GM18499 (cell line): ENCODE measurements at regions not wholly inside any gene's neighbourhood (a gene's known extent, or its start where the extent isn't known, plus 50 kb on each side); places are given as distances from the start of the nearest gene placed in this dataset.
A peak's percentile ranks its signal among the peaks of the same experiment; 100 is the strongest.

Experiments
- ATAC-seq: cut with Tn5 transposase; IDR thresholded peaks from one replicate; pipeline ENCODE4 v1.9.1; 2021; ENCODE audit warnings: moderate number of reproducible peaks; ENCODE audit not compliant: insufficient read depth, unreplicated experiment

DNA sequence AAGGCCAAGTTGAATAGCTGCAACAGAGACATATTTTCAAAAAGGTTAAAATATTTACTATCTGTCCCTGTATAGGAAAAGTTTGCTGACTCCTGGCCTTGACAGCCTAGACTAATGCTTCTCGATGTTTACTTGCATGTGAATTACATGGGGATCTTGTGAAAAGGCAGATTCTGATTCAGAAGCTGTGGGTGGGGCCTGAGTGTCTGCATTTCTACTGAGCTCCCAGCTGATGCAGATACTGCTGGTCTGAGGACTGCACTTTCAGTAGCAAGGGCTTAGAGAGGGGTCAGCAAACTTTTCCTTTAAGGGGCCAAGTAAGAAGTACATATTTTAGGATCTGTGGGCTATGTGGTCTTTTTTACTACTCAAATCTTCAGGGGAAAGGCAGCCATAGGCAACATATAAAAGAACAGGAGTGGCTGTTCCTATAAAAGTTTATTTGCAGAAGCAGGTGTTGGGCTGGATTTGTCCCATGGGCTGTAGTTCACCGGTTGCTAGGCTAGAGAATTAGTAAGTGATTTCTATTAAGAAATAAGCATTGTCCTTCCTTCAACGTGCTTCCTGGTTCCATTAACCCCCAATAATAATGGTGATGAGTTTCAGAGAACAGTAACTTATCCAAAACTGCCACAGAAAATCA lies 97.2 kb upstream of the PDE5A start:
- no peak for ATAC-seq

DNA sequence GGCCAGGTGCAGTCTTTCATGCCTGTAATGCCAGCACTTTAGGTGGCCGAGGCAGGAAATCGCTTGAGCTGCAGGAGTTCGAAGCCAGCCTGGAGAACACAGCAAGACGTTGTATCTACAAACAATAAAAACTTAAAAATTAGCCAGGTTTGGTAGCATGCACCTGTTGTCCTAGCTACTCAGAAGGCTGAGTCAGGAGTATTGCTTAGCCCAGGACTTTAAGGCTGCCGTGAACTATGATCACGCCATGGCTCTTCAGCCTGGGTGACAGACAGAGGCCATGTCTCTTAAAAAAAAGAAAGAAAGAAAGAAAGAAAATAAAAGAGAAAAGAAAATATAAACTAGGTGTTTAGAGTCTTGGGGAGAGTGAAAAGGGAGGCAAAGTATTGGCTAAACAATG lies 96.4 kb upstream of the PDE5A start:
- no peak for ATAC-seq

GRCh38 chr4:119722670-119723069 lies 94.1 kb upstream of the PDE5A start:
- ATAC-seq, result no peak

DNA sequence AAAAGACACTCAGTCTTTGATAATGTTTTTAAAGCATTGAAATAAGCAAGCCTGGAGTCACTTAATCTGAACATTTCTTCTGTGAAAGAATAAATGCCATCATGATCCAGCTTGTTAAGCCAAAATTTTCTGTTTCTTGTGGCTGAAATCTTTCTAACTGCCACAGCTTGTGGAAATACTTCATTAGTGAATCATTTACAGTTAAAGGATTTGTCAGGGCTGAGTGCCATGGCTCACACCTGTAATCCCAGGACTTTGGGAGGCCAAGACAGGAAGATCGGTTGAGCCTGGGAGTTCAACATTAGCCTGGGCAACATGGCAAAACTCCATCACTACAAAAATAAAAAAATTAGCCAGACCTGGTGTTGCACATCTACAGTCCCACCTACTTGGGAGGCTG lies 93.3 kb upstream of the PDE5A start:
- no peak for ATAC-seq

DNA sequence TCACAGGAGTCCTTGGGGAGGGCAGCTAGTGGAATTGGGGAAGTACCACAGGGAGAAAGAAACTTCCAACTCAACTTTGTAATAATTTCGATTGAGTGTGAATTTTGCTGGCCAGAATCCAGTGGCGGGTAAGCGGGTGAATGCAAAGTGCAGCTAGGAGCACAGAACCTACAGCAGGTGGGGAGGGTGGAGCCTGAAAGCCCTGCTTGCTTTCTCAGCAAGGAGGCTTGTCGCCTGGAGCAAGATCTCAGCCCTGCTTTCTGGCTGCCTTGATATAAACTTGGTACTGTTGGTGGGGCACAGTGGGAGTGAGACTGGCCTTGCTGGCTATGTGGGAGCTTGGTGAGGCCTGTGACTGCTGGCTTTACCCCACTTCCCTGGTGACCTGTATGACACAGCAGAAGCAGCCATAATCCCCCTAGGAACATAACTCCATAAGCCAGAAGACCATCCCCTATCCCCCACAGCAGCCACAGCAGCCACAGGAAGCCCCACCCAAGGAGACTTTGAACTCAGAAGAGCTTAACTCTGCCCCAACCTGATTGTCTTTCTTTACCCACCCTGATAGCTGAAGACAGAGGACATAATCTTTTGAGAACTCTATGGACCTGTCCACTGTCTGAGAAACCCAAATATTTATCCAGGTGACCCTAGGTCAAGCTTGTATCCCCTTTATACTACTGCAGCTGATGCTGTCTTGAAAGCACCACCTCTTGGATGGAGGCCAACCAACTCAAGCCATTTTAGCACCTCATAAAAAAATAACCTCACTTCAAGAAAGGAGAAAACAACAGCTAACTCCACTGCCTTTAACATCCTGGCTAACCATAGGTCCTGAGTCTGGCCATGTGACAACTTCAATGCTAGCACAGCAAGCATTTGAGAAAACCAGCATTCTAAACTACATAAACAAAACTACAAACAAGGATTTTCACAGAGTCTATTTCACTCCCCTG lies 87.2 kb upstream of the PDE5A start:
- ATAC-seq, result no peak

GRCh38 chr4:119709418-119709817 lies 80.8 kb upstream of the PDE5A start:
- ATAC-seq, result no peak

DNA sequence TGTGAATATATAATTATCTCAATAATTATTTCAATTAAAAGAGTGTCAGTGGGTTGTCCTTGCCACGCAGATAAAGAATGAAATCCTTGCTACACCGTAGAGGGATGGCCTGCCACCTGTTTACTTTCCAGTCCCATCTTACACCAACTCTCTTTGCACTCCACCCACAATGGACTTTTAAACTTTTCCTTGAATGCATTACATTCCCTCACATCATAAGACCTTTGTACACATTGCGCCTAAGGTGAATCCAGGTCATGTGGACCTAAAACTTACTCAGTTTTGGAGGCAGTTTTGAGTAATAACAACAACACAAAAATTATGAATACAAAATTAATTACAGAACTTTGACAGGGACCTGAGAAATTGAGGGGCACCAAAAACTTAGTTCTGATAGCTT lies 78.7 kb upstream of the PDE5A start:
- ATAC-seq, result no peak

GRCh38 chr4:119706804-119707203 lies 78.2 kb upstream of the PDE5A start:
- no peak for ATAC-seq

GRCh38 chr4:119697887-119698393 lies 69.3 kb upstream of the PDE5A start:
- ATAC-seq, result peak; percentile 59

DNA sequence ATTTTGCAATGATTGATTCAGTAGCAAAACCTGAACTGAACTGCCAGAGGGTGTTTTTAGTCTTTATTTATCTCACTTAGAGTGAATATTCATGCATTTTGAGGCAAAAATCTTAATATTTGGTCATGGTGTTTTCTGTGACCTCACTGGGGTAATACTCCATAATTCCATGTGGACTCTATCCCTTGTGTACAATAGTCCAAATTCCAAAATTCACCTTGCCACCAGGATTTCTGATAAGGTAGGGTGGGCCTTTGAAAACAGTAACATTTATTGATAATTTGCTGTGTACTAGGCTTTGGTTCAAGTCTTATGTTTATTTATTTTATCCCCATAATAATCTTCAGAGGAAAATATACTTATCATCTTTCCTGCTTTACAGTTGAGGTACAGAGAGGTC lies 68.4 kb upstream of the PDE5A start:
- no peak for ATAC-seq

- ATAC-seq, result no peak
Observed at GRCh38 chr4:119695216-119695615, 66.6 kb upstream of the PDE5A start.

DNA sequence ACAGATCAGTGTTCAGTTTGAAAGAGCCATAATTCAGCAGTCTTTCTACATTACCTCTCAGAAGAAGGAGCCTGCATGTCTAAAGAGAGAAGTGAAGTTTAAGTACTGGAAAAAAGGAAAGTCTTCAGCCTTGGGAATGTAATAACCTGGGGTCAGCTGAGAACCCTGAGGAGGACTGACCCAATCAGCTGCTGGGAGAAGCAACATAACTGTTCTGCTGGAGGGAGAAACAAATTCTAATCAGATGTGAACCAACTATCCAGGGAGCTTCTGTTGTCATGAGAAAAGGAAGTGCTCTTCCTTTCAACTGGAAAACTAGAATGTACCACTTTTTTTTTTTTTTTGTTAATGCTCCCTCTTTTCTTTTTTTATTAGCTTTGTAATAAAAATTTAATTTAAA lies 64.5 kb upstream of the PDE5A start:
- ATAC-seq, result no peak

DNA sequence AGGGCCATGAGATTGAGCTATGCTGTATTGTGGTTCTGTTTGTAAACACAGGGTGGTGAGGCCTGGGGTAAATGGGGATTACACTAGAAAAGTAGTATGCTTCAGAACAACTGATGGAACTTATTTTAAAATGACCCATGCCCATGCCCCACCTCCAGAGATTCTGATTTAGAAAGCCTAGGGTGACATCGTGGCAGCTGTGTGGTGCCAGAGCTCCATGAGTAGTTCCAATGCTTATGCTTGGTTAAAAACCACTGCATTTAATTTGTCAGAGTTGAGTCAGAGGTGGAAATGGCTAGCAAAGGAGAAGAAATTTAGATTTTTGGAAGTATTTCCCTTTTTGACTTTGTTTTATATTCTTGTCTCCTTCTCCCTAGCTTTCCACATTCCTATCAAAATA lies 63.4 kb upstream of the PDE5A start:
- no peak for ATAC-seq

GRCh38 chr4:119690871-119691270 lies 62.3 kb upstream of the PDE5A start:
- no peak for ATAC-seq

- no peak for ATAC-seq
Observed at GRCh38 chr4:119688446-119688845, 59.8 kb upstream of the PDE5A start.

DNA sequence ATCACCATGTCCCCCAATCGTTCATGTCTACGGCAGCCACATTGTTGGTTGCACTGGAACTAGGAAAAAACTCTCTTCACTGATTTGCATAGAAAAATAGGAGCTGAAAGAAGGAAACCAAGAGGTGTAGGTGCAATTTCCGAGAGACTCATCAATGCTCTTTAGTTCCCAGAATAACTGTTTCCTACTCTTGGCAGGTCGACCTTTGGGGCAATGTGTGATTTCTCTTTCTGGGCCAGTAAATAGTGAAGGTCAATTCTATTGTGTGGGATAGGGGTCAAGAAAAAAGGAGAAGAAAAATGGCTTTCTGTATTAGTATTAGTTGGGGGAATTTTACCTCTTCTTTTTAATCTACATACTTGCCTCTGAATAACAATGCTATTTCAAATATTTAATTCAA lies 55.9 kb upstream of the PDE5A start:
- ATAC-seq, result no peak

DNA sequence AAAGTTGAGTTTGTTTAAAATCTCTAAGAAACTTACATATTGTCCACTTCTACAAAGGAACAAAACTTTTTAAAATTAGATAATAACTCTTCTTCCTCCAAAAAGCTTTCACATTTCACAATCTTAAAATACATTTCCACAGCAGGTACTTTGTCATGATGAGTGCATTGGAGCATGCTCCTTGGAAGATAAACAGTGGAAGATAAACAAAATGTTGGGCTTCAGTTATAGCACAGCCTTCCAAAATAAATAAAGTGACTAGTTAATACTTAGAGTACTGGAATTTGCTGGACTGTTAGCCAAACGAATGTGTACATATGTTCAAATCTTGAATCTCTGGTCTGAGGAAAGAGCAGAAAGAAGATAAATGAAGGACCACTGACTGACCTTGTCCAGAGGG lies 54.9 kb upstream of the PDE5A start:
- ATAC-seq, result no peak

DNA sequence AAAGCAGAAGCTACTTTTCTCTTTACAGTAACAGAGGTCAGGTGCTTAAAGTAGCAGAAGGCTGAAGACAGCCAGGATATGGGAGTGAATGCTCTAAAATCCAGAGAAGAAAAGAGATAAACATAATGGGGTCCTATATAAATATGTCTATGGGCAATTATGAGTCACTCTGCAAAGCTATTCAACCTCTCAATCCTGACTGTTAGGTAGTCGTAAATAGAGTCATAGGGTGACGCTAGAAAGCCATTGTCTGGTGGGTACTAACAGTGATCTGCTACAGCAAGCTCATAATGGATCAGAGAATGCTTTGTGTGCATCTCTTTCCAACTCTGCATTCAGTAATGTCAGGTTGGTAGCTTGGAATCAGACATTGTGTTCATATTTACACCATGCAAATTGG lies 53.5 kb upstream of the PDE5A start:
- ATAC-seq, result no peak

DNA sequence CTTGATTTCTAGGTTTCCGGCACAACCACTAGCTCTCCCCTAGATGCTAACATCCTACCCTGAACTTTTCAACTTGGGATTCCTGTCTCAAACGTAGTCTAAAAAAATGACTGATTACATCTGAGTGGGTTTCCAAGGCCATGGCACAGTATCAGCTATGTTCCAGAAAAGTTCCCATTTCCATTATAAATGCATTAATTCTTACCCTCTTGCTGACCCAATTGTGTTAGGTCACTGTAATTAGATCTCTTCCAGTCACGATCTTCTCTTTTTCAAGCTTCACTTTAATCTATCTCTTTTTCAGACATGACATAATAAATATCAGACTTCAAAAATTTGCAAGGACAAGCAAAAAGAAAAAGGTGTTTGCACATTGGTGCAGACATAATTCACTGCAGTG lies 50.6 kb upstream of the PDE5A start:
- ATAC-seq, result no peak

DNA sequence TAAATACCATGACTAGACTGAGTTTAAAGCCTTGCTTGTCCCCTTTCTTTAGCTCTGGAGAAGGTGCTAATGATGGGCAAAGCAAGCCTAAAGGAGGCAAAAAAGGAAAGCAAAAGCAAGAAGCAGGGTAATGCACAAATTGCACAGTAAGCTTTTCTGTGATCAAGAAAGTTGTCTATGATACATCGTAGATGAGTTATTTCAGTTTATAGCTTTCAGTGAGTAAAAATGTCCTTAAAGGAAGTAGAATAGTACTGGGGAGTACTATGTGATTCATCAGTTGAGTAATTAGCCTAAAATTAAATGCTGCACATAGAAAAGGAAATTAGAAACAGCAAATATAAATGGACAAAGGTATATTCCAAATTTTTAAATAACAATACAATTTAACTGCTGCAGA lies 50.2 kb upstream of the PDE5A start:
- no peak for ATAC-seq
